ENCODE measurements at regions not wholly inside any gene's neighbourhood (a gene's known extent, or its start where the extent isn't known, plus 50 kb on each side); places are given as distances from the start of the nearest gene placed in this dataset.

GRCh38 chr9:87127543-87127942 lies 180.2 kb upstream of the GAS1 start:
- TF ChIP-seq CTCF (IDR thresholded peaks at IDR 0.05) (no peak), POLR2A (IDR thresholded peaks at IDR 0.05) (no peak)
